D721Med (cell line): ENCODE measurements at regions not wholly inside any gene's neighbourhood (a gene's known extent, or its start where the extent isn't known, plus 50 kb on each side); places are given as distances from the start of the nearest gene placed in this dataset.

Source experiments
- DNase-seq: peaks from one replicate; pipeline ENCODE4 v3.0.0; 2011; ENCODE audit warnings: low spot score; ENCODE audit not compliant: insufficient read length
- FAIRE-seq: peaks from 2 replicates; lab custom pipeline; 2011; peaks lifted over from hg19 to GRCh38; lab: Jason Lieb, UNC
- TF ChIP-seq, protein P1 (sequence below): IDR thresholded peaks from 2 replicates; pipeline ENCODE4 v1.5.1; 2012; ENCODE audit warnings: mild to moderate bottlenecking, control low read depth; ENCODE audit not compliant: insufficient read depth; ENCODE audit errors: missing control alignments

DNA sequence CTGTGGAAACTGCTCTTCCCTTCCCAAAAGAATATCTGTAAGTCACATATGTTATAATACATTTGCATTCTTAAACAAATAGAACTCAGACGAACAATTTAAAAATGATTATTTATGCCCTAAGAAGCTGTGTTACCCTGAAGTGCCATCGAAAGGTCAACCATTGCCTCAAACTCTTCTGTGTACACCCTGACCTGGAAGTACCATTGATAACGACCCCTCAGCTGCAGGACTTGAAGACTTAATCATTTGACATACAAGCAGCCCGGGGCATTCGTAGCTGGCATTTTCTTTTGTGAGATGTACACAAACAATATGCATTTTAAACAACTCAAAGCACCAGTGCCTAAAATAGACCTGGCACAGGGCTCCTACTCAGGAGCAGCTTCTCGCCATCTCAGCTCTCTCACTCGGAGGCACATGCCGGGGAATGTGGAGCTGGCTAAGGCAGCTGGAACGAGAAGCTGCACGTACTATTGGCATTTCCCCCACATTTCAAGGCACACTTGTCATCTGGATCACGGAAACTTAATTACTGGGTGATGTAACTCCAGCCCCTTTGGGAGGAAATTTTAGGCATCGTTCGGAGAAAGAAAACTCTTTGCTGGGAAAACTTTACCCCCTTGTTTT lies 170.0 kb upstream of the GALNT5 start:
- no peak for FAIRE-seq
- TF ChIP-seq, protein P1, sequence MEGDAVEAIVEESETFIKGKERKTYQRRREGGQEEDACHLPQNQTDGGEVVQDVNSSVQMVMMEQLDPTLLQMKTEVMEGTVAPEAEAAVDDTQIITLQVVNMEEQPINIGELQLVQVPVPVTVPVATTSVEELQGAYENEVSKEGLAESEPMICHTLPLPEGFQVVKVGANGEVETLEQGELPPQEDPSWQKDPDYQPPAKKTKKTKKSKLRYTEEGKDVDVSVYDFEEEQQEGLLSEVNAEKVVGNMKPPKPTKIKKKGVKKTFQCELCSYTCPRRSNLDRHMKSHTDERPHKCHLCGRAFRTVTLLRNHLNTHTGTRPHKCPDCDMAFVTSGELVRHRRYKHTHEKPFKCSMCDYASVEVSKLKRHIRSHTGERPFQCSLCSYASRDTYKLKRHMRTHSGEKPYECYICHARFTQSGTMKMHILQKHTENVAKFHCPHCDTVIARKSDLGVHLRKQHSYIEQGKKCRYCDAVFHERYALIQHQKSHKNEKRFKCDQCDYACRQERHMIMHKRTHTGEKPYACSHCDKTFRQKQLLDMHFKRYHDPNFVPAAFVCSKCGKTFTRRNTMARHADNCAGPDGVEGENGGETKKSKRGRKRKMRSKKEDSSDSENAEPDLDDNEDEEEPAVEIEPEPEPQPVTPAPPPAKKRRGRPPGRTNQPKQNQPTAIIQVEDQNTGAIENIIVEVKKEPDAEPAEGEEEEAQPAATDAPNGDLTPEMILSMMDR = no peak

DNA sequence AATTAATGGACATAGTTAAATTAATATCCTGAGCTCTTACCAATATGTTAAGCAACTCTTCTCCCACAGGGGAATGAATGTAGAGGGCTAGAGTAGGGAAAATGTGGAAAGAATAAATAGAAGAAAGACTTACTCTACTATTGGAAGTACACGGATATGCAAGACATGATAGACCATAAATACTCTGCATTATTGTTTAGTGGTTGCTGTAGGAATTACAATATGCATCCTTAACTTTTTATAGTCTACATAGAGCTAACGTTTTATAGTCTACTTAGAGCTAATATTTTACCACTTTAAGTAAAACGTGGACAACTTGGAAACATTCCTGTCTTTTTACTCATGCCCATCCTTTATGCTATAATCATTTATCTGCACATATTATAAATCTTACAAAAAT lies 163.8 kb upstream of the GALNT5 start:
- no peak for FAIRE-seq
- TF ChIP-seq, protein P1 = no peak
- no peak for DNase-seq

More for the DNA sequence above, 170.0 kb upstream of the GALNT5 start:
- DNase-seq = no peak

DNA sequence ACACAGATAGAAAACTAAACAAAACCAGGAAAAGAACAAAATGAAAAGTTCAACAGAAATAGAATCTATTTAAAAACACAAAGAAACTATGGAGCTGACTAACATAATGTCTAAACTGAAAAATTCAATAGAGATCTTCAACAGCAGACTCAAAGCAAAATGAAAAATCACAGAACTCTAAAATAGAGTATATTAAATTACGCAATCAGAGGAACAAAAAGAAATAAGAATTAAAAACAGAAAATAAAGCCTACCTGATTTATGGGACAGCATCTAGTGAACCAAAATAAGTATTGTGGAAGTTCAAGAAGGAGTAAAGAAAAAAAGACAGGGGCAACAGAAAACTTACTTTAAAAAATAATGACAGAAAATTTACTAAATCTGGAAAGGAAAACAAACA lies 152.1 kb upstream of the GALNT5 start:
- FAIRE-seq = no peak
- no peak for DNase-seq
- TF ChIP-seq, protein P1 = no peak

DNA sequence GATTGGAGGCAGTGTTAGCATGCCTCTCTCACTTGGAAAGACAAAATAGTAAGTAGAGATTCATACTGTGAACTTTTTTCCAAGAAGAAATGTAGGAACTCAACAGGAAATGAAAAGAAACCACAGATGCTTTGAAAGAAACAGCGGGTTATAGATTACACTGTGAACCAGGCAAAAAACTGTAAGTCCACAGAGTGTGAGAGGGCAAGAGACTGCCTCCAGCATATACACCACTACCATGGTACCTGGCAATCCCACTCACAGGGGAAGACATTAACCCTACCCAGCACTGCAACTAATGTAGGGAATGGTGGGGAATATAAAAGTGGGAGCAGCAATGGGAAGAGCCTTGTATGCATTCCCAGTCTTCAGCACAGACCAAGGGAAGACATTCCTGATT lies 150.6 kb upstream of the GALNT5 start:
- TF ChIP-seq, protein P1 = no peak
- DNase-seq (no peak), FAIRE-seq (no peak)

DNA sequence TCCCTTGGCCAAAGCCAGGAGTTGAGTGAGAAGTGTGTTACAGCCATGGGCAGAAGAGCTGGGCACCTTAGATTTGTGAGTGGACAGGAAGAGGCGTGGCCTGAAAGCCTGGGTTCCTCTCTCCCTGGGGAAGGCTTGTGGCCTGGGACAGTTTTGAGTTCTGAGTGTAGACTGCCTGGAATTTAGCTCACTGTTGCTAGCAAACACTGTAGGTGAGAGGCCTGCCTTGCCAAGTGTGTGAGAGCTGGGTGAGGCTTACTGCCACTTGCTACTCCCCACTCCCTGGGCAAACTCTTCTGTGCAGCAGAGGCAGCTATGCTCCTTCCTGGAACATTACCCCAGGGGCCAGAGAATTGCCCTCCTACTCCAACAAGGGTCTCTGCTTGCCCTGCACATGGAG lies 150.0 kb upstream of the GALNT5 start:
- TF ChIP-seq, protein P1 = no peak
- DNase-seq = no peak
- no peak for FAIRE-seq

DNA sequence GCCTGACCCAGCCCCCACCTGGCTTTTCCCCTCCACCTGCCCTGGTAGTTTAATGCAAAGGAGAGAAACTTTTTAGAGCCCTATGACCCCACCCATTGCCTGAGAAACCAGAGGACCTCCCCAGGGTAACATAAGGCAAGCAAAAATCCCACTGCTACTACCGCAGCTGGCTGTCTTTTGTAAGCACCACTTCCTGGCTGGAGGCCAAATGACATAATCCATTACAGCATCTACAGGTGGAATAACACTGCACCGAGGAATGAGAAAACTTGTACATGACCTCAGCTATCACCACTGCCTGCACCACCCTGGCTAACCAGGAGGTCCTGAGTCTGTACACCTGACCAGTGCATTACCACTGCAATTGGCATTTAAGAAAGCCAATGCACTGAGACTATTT lies 149.6 kb upstream of the GALNT5 start:
- no peak for DNase-seq
- no peak for FAIRE-seq
- TF ChIP-seq, protein P1 = no peak

DNA sequence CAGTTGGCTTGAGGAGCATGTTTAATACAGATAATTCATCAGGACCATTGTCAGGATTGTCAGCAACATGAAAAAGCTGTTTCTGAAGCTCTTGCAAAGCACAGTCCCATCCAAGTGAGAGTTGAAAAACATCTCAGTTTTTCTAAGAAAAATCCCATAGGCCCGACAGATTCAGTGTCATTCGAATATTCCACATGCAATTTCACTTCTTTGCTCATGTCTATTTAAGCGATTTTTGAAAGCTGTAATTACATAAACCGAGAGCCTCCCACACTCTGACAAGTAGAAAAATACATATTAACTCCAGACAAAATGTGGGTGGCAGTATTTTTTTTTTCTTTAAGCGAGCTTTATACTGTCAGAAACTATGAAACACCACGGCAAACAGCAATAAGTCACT lies 134.7 kb upstream of the GALNT5 start:
- FAIRE-seq = no peak
- no peak for DNase-seq
- TF ChIP-seq, protein P1 = no peak
